A549 (cell line): ENCODE measurements at regions not wholly inside any gene's neighbourhood (a gene's known extent, or its start where the extent isn't known, plus 50 kb on each side); places are given as distances from the start of the nearest gene placed in this dataset.

ENCODE experiments used
- ATAC-seq, 2 experiments: fragments of 200-7000 bp in 1 of 2; fragments of >200 bp in 1 of 2; cut with Nextera tagmentation in 1 of 2; cut with Tn5 transposase in 1 of 2; 3 replicates each; pipeline versions ENCODE4 v1.8.0 to v1.9.1; 2018 to 2020; ENCODE audit warnings: mild to moderate bottlenecking in 1 of 2, moderate library complexity in 1 of 2
- CTCF ChIA-PET: fragments of 300-600 bp; sonication (Branson Sonifier 250); formaldehyde crosslinking; extraction: SDS; loops from one replicate; lab custom pipeline; 2021; ENCODE audit warnings: antibody characterized with exemption, inconsistent platforms; lab: Yijun Ruan, JAX
- POLR2A ChIA-PET: fragments of 350-600 bp; formaldehyde crosslinking; extraction: SDS; loops from one replicate; lab custom pipeline; 2021; ENCODE audit warnings: antibody characterized with exemption, inconsistent platforms; lab: Yijun Ruan, JAX
- DNase-seq, 2 experiments: peaks; one replicate each; pipeline versions ENCODE4 v3.0.0 to v3.0.0-alpha.2; 2011 to 2016; ENCODE audit warnings: low read depth in 1 of 2, low spot score in 1 of 2
- FAIRE-seq: peaks from 2 replicates; lab custom pipeline; 2011; peaks lifted over from hg19 to GRCh38; lab: Jason Lieb, UNC
- H3K27ac ChIP-seq, 2 experiments: fragments of >200 bp; sonication (Bioruptor Twin); formaldehyde crosslinking; 3 replicates each; pipeline ENCODE4 v1.5.1; 2016 to 2017
- H3K4me1 ChIP-seq: fragments of >200 bp; sonication (Bioruptor Twin); formaldehyde crosslinking; 3 replicates; pipeline ENCODE4 v1.6.1; 2016
- H3K4me2 ChIP-seq: fragments of >200 bp; sonication (Bioruptor Twin); formaldehyde crosslinking; 3 replicates; pipeline ENCODE4 v1.6.1; 2016
- H3K4me3 ChIP-seq: fragments of >200 bp; sonication (Bioruptor Twin); formaldehyde crosslinking; 3 replicates; pipeline ENCODE4 v1.5.1; 2016
- H3K9me3 ChIP-seq: fragments of >200 bp; sonication (Bioruptor Twin); formaldehyde crosslinking; 3 replicates; pipeline ENCODE4 v1.6.1; 2016
- ATOH8 ChIP-seq: fragments of 250-450 bp; sonication (Bioruptor Pico); IDR thresholded peaks from 2 replicates; pipeline ENCODE4 v1.5.0; 2020; ENCODE audit warnings: low read depth, mild to moderate bottlenecking, moderate library complexity
- CBX8 ChIP-seq: fragments of 200-600 bp; sonication (generic); IDR thresholded peaks from 2 replicates; pipeline ENCODE4 v1.6.1; 2016
- CEBPB ChIP-seq, 2 experiments: fragments of >200 bp in 1 of 2; sonication (Bioruptor Twin) in 1 of 2; formaldehyde crosslinking in 1 of 2; IDR thresholded peaks; 2 replicates each; pipeline ENCODE4 v1.6.1; 2012 to 2016
- CHD4 ChIP-seq: fragments of 200-600 bp; sonication (generic); IDR thresholded peaks from 2 replicates; pipeline ENCODE4 v1.6.1; 2016; ENCODE audit warnings: antibody characterized with exemption, mild to moderate bottlenecking, borderline replicate concordance
- EP300 ChIP-seq, 2 experiments: fragments of >200 bp; sonication (Bioruptor Twin); formaldehyde crosslinking; IDR thresholded peaks; 2 replicates in 1 of 2; 3 replicates in 1 of 2; pipeline ENCODE4 v1.6.1; 2016 to 2017
- ESRRA ChIP-seq: fragments of 150-350 bp; IDR thresholded peaks from 2 replicates; pipeline ENCODE4 v1.6.1; 2014; ENCODE audit warnings: mild to moderate bottlenecking, low read length, borderline replicate concordance
- FOSL2 ChIP-seq, 2 experiments: fragments of 450-650 bp in 1 of 2; fragments of >200 bp in 1 of 2; sonication (Bioruptor Twin) in 1 of 2; formaldehyde crosslinking; IDR thresholded peaks; 2 replicates each; pipeline versions ENCODE4 v1.5.0 to v1.6.1; 2016 to 2020; ENCODE audit warnings: mild to moderate bottlenecking in 1 of 2, moderate library complexity in 1 of 2
- FOXS1 ChIP-seq: fragments of 250-450 bp; sonication (Bioruptor Pico); IDR thresholded peaks from 2 replicates; pipeline ENCODE4 v1.5.0; 2020; ENCODE audit warnings: mild to moderate bottlenecking, moderate library complexity
- HOXB13 ChIP-seq: fragments of 250-450 bp; sonication (Bioruptor Pico); IDR thresholded peaks from 2 replicates; pipeline ENCODE4 v1.5.0; 2020; ENCODE audit warnings: low read depth, mild to moderate bottlenecking, moderate library complexity
- JUNB ChIP-seq: fragments of >200 bp; sonication (Bioruptor Twin); formaldehyde crosslinking; IDR thresholded peaks from 2 replicates; pipeline ENCODE4 v1.6.1; 2016
- KDM5A ChIP-seq: fragments of 200-600 bp; sonication (generic); IDR thresholded peaks from 2 replicates; pipeline ENCODE4 v1.6.1; 2016; ENCODE audit warnings: antibody characterized with exemption, mild to moderate bottlenecking
- MAFK ChIP-seq: fragments of 450-650 bp; IDR thresholded peaks from 2 replicates; pipeline ENCODE4 v1.6.1; 2014; ENCODE audit not compliant: partially characterized antibody
- NPAS2 ChIP-seq: fragments of 250-450 bp; sonication (Bioruptor Pico); IDR thresholded peaks from 2 replicates; pipeline ENCODE4 v1.8.0; 2022; ENCODE audit warnings: mild to moderate bottlenecking, moderate library complexity, borderline replicate concordance
- PBX3 ChIP-seq: IDR thresholded peaks from 2 replicates; pipeline ENCODE4 v1.6.1; 2012
- POLR2A ChIP-seq: IDR thresholded peaks from 2 replicates; pipeline ENCODE4 v1.6.1; 2012; ENCODE audit warnings: mild to moderate bottlenecking, low read length
- POLR2AphosphoS2 ChIP-seq: conservative IDR thresholded peaks from 2 replicates; pipeline ENCODE4 v1.6.1; 2012; ENCODE audit warnings: low read length, improper control_type of control experiment, inconsistent platforms
- RARB ChIP-seq: fragments of 250-450 bp; sonication (Bioruptor Pico); IDR thresholded peaks from 2 replicates; pipeline ENCODE4 v1.8.0; 2021; ENCODE audit warnings: mild to moderate bottlenecking, moderate library complexity
- RCOR1 ChIP-seq: fragments of 150-350 bp; IDR thresholded peaks from 2 replicates; pipeline ENCODE4 v1.6.1; 2014; ENCODE audit warnings: antibody characterized with exemption, low read length, low read depth
- REST ChIP-seq: fragments of 200-600 bp; sonication (generic); IDR thresholded peaks from 2 replicates; pipeline ENCODE4 v1.6.1; 2016; ENCODE audit warnings: antibody characterized with exemption, mild to moderate bottlenecking, moderate library complexity
- SMC3 ChIP-seq: fragments of >200 bp; sonication (Bioruptor Twin); formaldehyde crosslinking; IDR thresholded peaks from 3 replicates; pipeline ENCODE4 v1.6.1; 2018; ENCODE audit warnings: inconsistent platforms
- TFCP2L1 ChIP-seq: fragments of 250-450 bp; sonication (Bioruptor Pico); IDR thresholded peaks from 2 replicates; pipeline ENCODE4 v1.5.0; 2021; ENCODE audit warnings: mild to moderate bottlenecking
- TP53 ChIP-seq: fragments of 250-450 bp; sonication (Bioruptor Pico); IDR thresholded peaks from 2 replicates; pipeline ENCODE4 v1.5.0; 2021; ENCODE audit warnings: mild to moderate bottlenecking, moderate library complexity
- ZFP36 ChIP-seq: fragments of 450-650 bp; IDR thresholded peaks from 2 replicates; pipeline ENCODE4 v1.6.1; 2014; ENCODE audit warnings: borderline replicate concordance; ENCODE audit not compliant: partially characterized antibody
- ZNF302 ChIP-seq: fragments of 250-450 bp; sonication (Bioruptor Pico); IDR thresholded peaks from 2 replicates; pipeline ENCODE4 v1.9.0; 2021; ENCODE audit warnings: inconsistent platforms, mild to moderate bottlenecking, moderate library complexity
- WGBS: methylation state at CpG from one replicate; pipeline ENCODE4 v1.1.6; 2017; ENCODE audit errors: missing lambda C conversion rate; 5-methylcytosine and 5-hydroxymethylcytosine counted together
- TF ChIP-seq, protein P1 (sequence below): fragments of >200 bp; sonication (Bioruptor Twin); formaldehyde crosslinking; IDR thresholded peaks from 2 replicates; pipeline ENCODE4 v1.6.1; 2016
- TF ChIP-seq, protein P2 (sequence below): fragments of >200 bp; sonication (Bioruptor Twin); formaldehyde crosslinking; IDR thresholded peaks from 3 replicates; pipeline ENCODE4 v1.5.1; 2016

DNA sequence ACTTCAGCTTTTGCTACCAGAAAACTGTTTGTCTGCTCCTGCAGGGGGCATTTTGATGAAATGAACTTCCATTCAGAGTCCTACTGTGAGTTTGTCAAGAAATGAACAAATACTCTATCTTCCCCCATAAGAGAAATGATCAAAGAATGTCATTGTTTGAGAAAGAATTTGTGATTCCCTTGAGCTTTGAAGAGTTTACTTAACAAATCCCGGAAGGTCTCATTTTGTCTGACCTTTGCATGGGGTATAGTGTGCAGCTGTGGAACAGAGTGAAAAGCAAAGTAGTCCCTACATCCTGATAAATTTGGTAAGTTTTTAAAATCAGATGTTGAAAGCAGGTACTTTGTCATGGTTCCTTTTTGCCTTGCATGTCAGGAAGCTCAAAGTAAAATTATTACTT is 178.0 kb downstream of the ABCC12 start:
- FAIRE-seq, result no peak
- WGBS, result 19% methylated on average over 1 of the region's 1 CpG

GRCh38 chr16:47976636-47977210 is 179.1 kb downstream of the ABCC12 start:
- ATAC-seq, result no peak
- POLR2A ChIA-PET, result no interaction called here
- CTCF ChIA-PET, result interaction anchor here (1.8 kb wide), 1 partner anchor 78 kb away, joined by 9 read pairs; no protein-coding TSS in a partner anchor

More for the DNA sequence above, 178.0 kb downstream of the ABCC12 start:
- no peaks in the 10 kb centered on the region for H3K9me3 ChIP-seq
- peak overlapping the region; percentile 9; the same call in 1 of the 3 replicates for H3K4me2 ChIP-seq
- peaks cover 19% of the 10 kb centered on the region; the same call in 2 of the 3 replicates for H3K4me1 ChIP-seq
- ATAC-seq, result peak in 1 of 2 experiments; percentile 57; a peak in 2 of 6 replicates
- no peak overlapping the region for H3K27ac ChIP-seq
- ChIA-PET POLR2A (no interaction called here), CTCF (interaction anchor here (0.8 to 1.8 kb wide), 4 partner anchors 47 to 940 kb away, joined by 3 to 9 read pairs (median 3); no protein-coding TSS in a partner anchor)
- TF ChIP-seq POLR2AphosphoS2 (no peak), FOXS1 (CRISPR knock-in tag) (no peak), PBX3 (no peak), REST (no peak), TP53 (no peak), ZNF302 (CRISPR knock-in tag) (no peak), HOXB13 (no peak), CBX8 (no peak), ATOH8 (CRISPR knock-in tag) (no peak), SMC3 (no peak), CEBPB (IDR thresholded peaks at IDR 0.05) (no peak), FOSL2 (IDR thresholded peaks at IDR 0.05) (no peak), FOSL2 (CRISPR knock-in tag; IDR thresholded peaks at IDR 0.05) (no peak), NPAS2 (CRISPR knock-in tag) (no peak), CHD4 (no peak), RCOR1 (no peak), ESRRA (no peak)
- DNase-seq, result no peak
- no peak overlapping the region for H3K4me3 ChIP-seq

More at GRCh38 chr16:47976636-47977210, 179.1 kb downstream of the ABCC12 start:
- 89% methylated on average over 12 of the region's 12 CpGs for WGBS
- H3K9me3 ChIP-seq, result no peaks in the 10 kb centered on the region
- TF ChIP-seq RARB (CRISPR knock-in tag), result no peak
- TF ChIP-seq, protein P1, sequence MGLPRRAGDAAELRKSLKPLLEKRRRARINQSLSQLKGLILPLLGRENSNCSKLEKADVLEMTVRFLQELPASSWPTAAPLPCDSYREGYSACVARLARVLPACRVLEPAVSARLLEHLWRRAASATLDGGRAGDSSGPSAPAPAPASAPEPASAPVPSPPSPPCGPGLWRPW, result no peak
- TF ChIP-seq HOXB13, result no peak
- TF ChIP-seq KDM5A, result no peak
- TF ChIP-seq FOXS1 (CRISPR knock-in tag), result no peak
- no peak for TF ChIP-seq EP300 (IDR thresholded peaks at IDR 0.05)
- TF ChIP-seq TFCP2L1 (CRISPR knock-in tag), result no peak
- no peak for TF ChIP-seq PBX3
- TF ChIP-seq JUNB, result no peak
- no peak for TF ChIP-seq CBX8
- no peak for TF ChIP-seq MAFK
- TF ChIP-seq POLR2A, result no peak
- TF ChIP-seq, protein P2, sequence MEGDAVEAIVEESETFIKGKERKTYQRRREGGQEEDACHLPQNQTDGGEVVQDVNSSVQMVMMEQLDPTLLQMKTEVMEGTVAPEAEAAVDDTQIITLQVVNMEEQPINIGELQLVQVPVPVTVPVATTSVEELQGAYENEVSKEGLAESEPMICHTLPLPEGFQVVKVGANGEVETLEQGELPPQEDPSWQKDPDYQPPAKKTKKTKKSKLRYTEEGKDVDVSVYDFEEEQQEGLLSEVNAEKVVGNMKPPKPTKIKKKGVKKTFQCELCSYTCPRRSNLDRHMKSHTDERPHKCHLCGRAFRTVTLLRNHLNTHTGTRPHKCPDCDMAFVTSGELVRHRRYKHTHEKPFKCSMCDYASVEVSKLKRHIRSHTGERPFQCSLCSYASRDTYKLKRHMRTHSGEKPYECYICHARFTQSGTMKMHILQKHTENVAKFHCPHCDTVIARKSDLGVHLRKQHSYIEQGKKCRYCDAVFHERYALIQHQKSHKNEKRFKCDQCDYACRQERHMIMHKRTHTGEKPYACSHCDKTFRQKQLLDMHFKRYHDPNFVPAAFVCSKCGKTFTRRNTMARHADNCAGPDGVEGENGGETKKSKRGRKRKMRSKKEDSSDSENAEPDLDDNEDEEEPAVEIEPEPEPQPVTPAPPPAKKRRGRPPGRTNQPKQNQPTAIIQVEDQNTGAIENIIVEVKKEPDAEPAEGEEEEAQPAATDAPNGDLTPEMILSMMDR, result no peak
- TF ChIP-seq ZFP36, result no peak
- no peak for DNase-seq
- peaks cover 19% of the 10 kb centered on the region; the same call in 2 of the 3 replicates for H3K4me1 ChIP-seq
- no peak overlapping the region for H3K4me2 ChIP-seq
- H3K4me3 ChIP-seq, result no peak overlapping the region
- H3K27ac ChIP-seq, result no peak overlapping the region
- FAIRE-seq, result no peak
